Choroid plexus epithelial cell (primary cell): ENCODE measurements at regions not wholly inside any gene's neighbourhood (a gene's known extent, or its start where the extent isn't known, plus 50 kb on each side); places are given as distances from the start of the nearest gene placed in this dataset.
A peak's percentile ranks its signal among the peaks of the same experiment; 100 is the strongest.

Experiments
- DNase-seq: peaks from one replicate; pipeline ENCODE4 v3.0.0-alpha.2; 2010; ENCODE audit warnings: low read depth
- H3K4me3 ChIP-seq: 2 replicates; pipeline ENCODE4 v1.5.1; 2011; ENCODE audit warnings: low read depth, mild to moderate bottlenecking, control low read depth, low read length, moderate library complexity
- CTCF ChIP-seq: conservative IDR thresholded peaks from 2 replicates; pipeline ENCODE4 v1.5.1; 2011; ENCODE audit warnings: low read depth, mild to moderate bottlenecking, control low read depth, inconsistent platforms, low read length, moderate library complexity

GRCh38 chr18:67123901-67124300 lies 392.6 kb downstream of the DSEL start:
- no peak for DNase-seq
- no peak overlapping the region for H3K4me3 ChIP-seq
- no peak for TF ChIP-seq CTCF

GRCh38 chr18:67117804-67118203 lies 398.7 kb downstream of the DSEL start:
- no peak overlapping the region for H3K4me3 ChIP-seq
- no peak for TF ChIP-seq CTCF
- peak; percentile 63 for DNase-seq

GRCh38 chr18:67109535-67109934 lies 407.0 kb downstream of the DSEL start:
- DNase-seq: no peak
- TF ChIP-seq CTCF: no peak
- H3K4me3 ChIP-seq: no peak overlapping the region

- H3K4me3 ChIP-seq: no peak overlapping the region
- TF ChIP-seq CTCF: no peak
- DNase-seq: no peak
Observed at GRCh38 chr18:67108894-67109293, 407.6 kb downstream of the DSEL start.

GRCh38 chr18:67104700-67105284 lies 411.7 kb downstream of the DSEL start:
- peak; percentile 92 for DNase-seq
- H3K4me3 ChIP-seq: no peak overlapping the region
- TF ChIP-seq CTCF: peak; percentile 95

- H3K4me3 ChIP-seq: no peak overlapping the region
- TF ChIP-seq CTCF: no peak
- DNase-seq: no peak
Observed at GRCh38 chr18:67094123-67094522, 422.4 kb downstream of the DSEL start.

GRCh38 chr18:67092141-67092540 lies 424.4 kb downstream of the DSEL start:
- no peak for TF ChIP-seq CTCF
- no peak for DNase-seq
- H3K4me3 ChIP-seq: no peak overlapping the region
